MM.1S (cell line): ENCODE measurements at regions not wholly inside any gene's neighbourhood (a gene's known extent, or its start where the extent isn't known, plus 50 kb on each side); places are given as distances from the start of the nearest gene placed in this dataset.
"Not testable (repeated sequence)": the region's sequence is repeated elsewhere in the genome, so short reads cannot be mapped to it uniquely, and the experiment has no call there.

Experiments
- DNase-seq: peaks from one replicate; pipeline ENCODE4 v3.0.0-alpha.2; 2015
- H2AFZ ChIP-seq: fragments of 300-600 bp; sonication (generic); 2 replicates; pipeline ENCODE4 v1.6.0; 2016; ENCODE audit warnings: antibody characterized with exemption, low read length
- H3F3A ChIP-seq: fragments of 300-600 bp; sonication (generic); 2 replicates; pipeline ENCODE4 v1.6.1; 2016; ENCODE audit warnings: mild to moderate bottlenecking, antibody characterized with exemption, low read length, moderate library complexity, mixed read lengths; ENCODE audit not compliant: insufficient read depth
- H3K27ac ChIP-seq: fragments of 300-600 bp; sonication (generic); 2 replicates; pipeline ENCODE4 v1.5.1; 2016; ENCODE audit warnings: mild to moderate bottlenecking, low read length
- H3K27me3 ChIP-seq: fragments of 300-600 bp; sonication (generic); replicated peaks from 2 replicates; pipeline ENCODE4 v1.6.0; 2016; ENCODE audit warnings: low read length; ENCODE audit not compliant: insufficient read depth
- H3K36me3 ChIP-seq: fragments of 300-600 bp; sonication (generic); replicated peaks from 2 replicates; pipeline ENCODE4 v1.6.1; 2016; ENCODE audit warnings: mild to moderate bottlenecking, low read length, mixed read lengths; ENCODE audit not compliant: insufficient read depth
- H3K4me1 ChIP-seq: fragments of 300-600 bp; sonication (generic); 2 replicates; pipeline ENCODE4 v1.6.1; 2016; ENCODE audit warnings: low read length, mixed read lengths
- H3K4me2 ChIP-seq: fragments of 300-600 bp; sonication (generic); 2 replicates; pipeline ENCODE4 v1.6.0; 2016; ENCODE audit warnings: low read depth, low read length
- H3K4me3 ChIP-seq: fragments of 300-600 bp; sonication (generic); 2 replicates; pipeline ENCODE4 v1.5.1; 2016; ENCODE audit warnings: low read length, mixed read lengths
- H3K79me2 ChIP-seq: fragments of 300-600 bp; sonication (generic); 2 replicates; pipeline ENCODE4 v1.6.1; 2016; ENCODE audit warnings: mixed run types, low read length, mixed read lengths
- H3K9ac ChIP-seq: fragments of 300-600 bp; sonication (generic); 2 replicates; pipeline ENCODE4 v1.6.1; 2016; ENCODE audit warnings: low read length, mixed read lengths
- H3K9me2 ChIP-seq: fragments of 300-600 bp; sonication (generic); replicated peaks from 2 replicates; pipeline ENCODE4 v1.6.1; 2016; ENCODE audit warnings: mild to moderate bottlenecking, low read length, mixed read lengths; ENCODE audit not compliant: insufficient read depth
- H3K9me3 ChIP-seq: fragments of 300-600 bp; sonication (generic); replicated peaks from 2 replicates; pipeline ENCODE4 v1.6.1; 2016; ENCODE audit warnings: mild to moderate bottlenecking, low read length, mixed read lengths; ENCODE audit not compliant: insufficient read depth
- H4K20me1 ChIP-seq: fragments of 300-600 bp; sonication (generic); 2 replicates; pipeline ENCODE4 v1.6.1; 2016; ENCODE audit warnings: mild to moderate bottlenecking, low read length, moderate library complexity, mixed read lengths; ENCODE audit not compliant: insufficient read depth
- EZH2 ChIP-seq: fragments of 300-600 bp; sonication (generic); optimal IDR thresholded peaks from 2 replicates; pipeline ENCODE3; 2017; ENCODE audit warnings: low read depth, mild to moderate bottlenecking, antibody characterized with exemption, low read length, mixed read lengths
- EZH2phosphoT487 ChIP-seq: fragments of 300-600 bp; sonication (generic); IDR thresholded peaks from 2 replicates; pipeline ENCODE4 v1.6.1; 2018; ENCODE audit warnings: antibody characterized with exemption, low read length
- TF ChIP-seq, protein P1 (sequence below): fragments of 300-600 bp; sonication (generic); IDR thresholded peaks from 2 replicates; pipeline ENCODE4 v1.5.1; 2016; ENCODE audit warnings: antibody characterized with exemption, low read length, mixed read lengths

- Histone ChIP-seq H3K27ac (no peak overlapping the region), H3K9me3 (no peaks in the 10 kb centered on the region), H3K36me3 (no peaks in the 10 kb centered on the region), H3K9me2 (no peaks in the 10 kb centered on the region), H3K79me2 (no peaks in the 10 kb centered on the region), H3K4me3 (no peak overlapping the region), H3F3A (no peaks in the 10 kb centered on the region), H3K4me1 (no peaks in the 10 kb centered on the region), H4K20me1 (no peaks in the 10 kb centered on the region), H2AFZ (no peak overlapping the region), H3K9ac (no peak overlapping the region), H3K4me2 (no peak overlapping the region), H3K27me3 (no peaks in the 10 kb centered on the region)
- no peak for TF ChIP-seq EZH2phosphoT487
- TF ChIP-seq EZH2 = no peak
- TF ChIP-seq, protein P1, sequence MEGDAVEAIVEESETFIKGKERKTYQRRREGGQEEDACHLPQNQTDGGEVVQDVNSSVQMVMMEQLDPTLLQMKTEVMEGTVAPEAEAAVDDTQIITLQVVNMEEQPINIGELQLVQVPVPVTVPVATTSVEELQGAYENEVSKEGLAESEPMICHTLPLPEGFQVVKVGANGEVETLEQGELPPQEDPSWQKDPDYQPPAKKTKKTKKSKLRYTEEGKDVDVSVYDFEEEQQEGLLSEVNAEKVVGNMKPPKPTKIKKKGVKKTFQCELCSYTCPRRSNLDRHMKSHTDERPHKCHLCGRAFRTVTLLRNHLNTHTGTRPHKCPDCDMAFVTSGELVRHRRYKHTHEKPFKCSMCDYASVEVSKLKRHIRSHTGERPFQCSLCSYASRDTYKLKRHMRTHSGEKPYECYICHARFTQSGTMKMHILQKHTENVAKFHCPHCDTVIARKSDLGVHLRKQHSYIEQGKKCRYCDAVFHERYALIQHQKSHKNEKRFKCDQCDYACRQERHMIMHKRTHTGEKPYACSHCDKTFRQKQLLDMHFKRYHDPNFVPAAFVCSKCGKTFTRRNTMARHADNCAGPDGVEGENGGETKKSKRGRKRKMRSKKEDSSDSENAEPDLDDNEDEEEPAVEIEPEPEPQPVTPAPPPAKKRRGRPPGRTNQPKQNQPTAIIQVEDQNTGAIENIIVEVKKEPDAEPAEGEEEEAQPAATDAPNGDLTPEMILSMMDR = no peak
- no peak for DNase-seq
Observed at GRCh38 chr2:23050388-23050787, 334.6 kb upstream of the KLHL29 start.

DNA sequence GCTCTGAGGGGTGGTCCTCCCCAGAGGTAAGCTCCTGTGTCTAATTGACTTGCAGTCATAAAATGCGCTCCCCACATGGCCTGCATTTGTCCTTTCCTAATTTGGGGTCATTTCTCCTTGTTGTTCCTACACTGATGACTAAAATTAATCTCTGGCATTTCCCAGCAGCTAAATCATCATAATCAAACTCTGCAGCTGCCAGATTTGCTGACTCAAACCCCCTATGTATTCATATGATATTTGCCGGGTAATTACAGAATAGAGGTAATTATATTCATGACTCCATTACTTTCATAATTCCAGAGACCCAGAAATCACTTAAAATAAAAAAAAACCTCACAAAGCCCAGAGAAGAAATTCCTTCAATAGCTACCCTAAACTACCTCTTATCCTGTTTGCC is 331.4 kb upstream of the KLHL29 start:
- TF ChIP-seq EZH2phosphoT487 = no peak
- Histone ChIP-seq H3K4me3 (no peak overlapping the region), H3K27me3 (no peaks in the 10 kb centered on the region)

DNA sequence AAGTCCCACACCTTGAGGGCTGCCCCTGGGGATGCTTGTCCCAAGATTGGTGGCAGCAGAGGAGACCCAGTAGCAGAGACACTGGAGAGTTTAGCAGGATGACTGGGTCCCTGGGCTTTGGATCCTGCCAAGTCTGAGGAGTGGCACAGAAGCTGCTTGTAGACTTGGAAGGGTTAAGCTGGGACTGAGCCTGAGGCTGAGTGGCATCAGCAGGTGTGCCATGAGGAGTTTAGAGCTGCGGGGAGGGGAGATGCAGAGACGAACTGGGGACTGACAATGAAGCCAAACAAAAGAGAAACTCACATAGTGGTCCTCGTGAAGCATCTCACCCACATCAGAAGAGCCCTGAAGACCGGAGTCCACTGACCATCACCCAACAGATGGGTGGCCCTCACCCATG is 329.7 kb upstream of the KLHL29 start:
- Histone ChIP-seq H3K4me2 (no peak overlapping the region), H3K4me3 (no peak overlapping the region), H4K20me1 (no peaks in the 10 kb centered on the region), H2AFZ (no peak overlapping the region), H3F3A (no peaks in the 10 kb centered on the region), H3K9me2 (no peaks in the 10 kb centered on the region), H3K9ac (no peak overlapping the region), H3K27ac (no peak overlapping the region), H3K27me3 (no peaks in the 10 kb centered on the region), H3K79me2 (no peaks in the 10 kb centered on the region), H3K4me1 (no peaks in the 10 kb centered on the region), H3K9me3 (no peaks in the 10 kb centered on the region), H3K36me3 (no peaks in the 10 kb centered on the region)
- no peak for DNase-seq
- TF ChIP-seq EZH2phosphoT487 (no peak), EZH2 (no peak)
- TF ChIP-seq, protein P1 = no peak

More for the DNA sequence above, 331.4 kb upstream of the KLHL29 start:
- Histone ChIP-seq H3K9me3 (no peaks in the 10 kb centered on the region), H3K79me2 (no peaks in the 10 kb centered on the region), H3K9me2 (no peaks in the 10 kb centered on the region), H4K20me1 (no peaks in the 10 kb centered on the region), H3K4me2 (no peak overlapping the region), H3K27ac (no peak overlapping the region), H3K9ac (no peak overlapping the region), H3F3A (no peaks in the 10 kb centered on the region), H2AFZ (no peak overlapping the region), H3K4me1 (no peaks in the 10 kb centered on the region), H3K36me3 (no peaks in the 10 kb centered on the region)
- DNase-seq = no peak

DNA sequence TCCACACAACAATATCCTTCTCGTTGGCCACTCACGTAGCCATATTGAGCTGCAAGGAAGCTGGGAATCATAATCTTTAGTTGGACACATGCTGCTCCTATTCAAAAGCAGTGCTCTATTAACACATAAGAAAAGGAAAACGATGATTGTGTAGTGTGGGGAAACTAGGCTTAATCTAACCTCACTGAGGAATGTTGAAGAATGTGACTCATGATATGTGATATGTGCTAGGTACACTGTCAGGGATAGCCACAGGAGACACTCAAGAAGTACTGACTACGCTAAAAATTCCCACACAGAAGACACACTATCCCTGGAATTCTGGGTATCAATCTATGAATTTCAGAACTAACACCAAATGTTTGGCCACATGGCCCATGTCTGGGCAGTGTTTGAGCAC is 328.1 kb upstream of the KLHL29 start:
- H3K4me1 ChIP-seq, H3K79me2 ChIP-seq, H3K27me3 ChIP-seq, H3K9me2 ChIP-seq, H3K4me2 ChIP-seq, H4K20me1 ChIP-seq, H3K9ac ChIP-seq, H3K27ac ChIP-seq, H3F3A ChIP-seq, H3K36me3 ChIP-seq, H3K9me3 ChIP-seq, DNase-seq, H2AFZ ChIP-seq, H3K4me3 ChIP-seq: not testable (repeated sequence)
